GM19455 (cell line): ENCODE measurements at regions not wholly inside any gene's neighbourhood (a gene's known extent, or its start where the extent isn't known, plus 50 kb on each side); places are given as distances from the start of the nearest gene placed in this dataset.
"Not testable (repeated sequence)": the region's sequence is repeated elsewhere in the genome, so short reads cannot be mapped to it uniquely, and the experiment has no call there.

Source experiments
- ATAC-seq: cut with Tn5 transposase; IDR thresholded peaks from one replicate; pipeline ENCODE4 v1.9.1; 2021; ENCODE audit not compliant: unreplicated experiment

GRCh38 chr1:244291236-244292201 lies 160.2 kb downstream of the ADSS2 start:
- ATAC-seq, result no peak

- ATAC-seq, result no peak
Observed at GRCh38 chr1:244294599-244295224, 157.0 kb downstream of the ADSS2 start.

GRCh38 chr1:244296003-244296402 lies 155.7 kb downstream of the ADSS2 start:
- no peak for ATAC-seq

GRCh38 chr1:244296447-244296846 lies 155.3 kb downstream of the ADSS2 start:
- ATAC-seq, result no peak

GRCh38 chr1:244297087-244297486 lies 154.6 kb downstream of the ADSS2 start:
- no peak for ATAC-seq

GRCh38 chr1:244297616-244298015 lies 154.1 kb downstream of the ADSS2 start:
- no peak for ATAC-seq

DNA sequence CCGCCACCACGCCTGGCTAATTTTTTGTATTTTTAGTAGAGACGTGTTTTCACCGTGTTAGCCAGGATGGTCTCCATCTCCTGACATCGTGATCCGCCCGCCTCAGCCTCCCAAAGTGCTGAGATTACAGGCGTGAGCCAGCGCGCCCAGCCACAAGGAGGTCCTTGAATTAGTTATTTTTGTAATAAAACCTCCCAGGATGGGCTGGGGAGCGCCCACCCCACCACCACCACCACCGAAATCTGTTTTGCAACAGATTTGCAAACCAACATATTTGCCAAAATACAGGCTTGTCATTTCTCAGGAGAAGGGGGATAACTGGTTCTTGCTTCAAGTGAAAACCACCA lies 151.7 kb downstream of the ADSS2 start:
- not testable (repeated sequence) for ATAC-seq

DNA sequence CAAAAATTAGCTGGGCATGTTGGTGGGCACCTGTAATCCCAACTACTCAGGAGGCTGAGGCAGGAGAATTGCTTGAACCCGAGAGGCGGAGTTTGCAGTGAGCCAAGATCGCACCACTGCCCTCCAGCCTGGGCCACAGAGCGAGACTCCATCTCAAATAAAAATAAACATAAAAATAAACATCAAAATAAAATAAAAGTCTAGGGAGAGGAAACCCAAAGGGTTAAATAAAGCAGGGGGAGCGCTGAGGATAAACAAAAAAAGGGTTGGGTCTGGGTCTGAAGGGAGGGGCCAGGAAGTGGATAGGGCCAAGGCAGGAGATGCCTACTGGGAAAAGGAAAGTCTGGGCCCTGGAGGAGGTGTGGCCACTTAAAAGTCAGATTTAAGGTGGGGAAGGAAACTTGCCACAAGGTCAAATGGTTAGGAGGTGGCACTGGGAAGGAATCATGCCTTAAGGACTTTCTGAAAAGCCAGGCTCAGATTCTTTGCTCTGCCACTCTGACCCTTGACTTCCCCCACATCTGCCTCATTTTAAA lies 150.0 kb downstream of the ADSS2 start:
- no peak for ATAC-seq

DNA sequence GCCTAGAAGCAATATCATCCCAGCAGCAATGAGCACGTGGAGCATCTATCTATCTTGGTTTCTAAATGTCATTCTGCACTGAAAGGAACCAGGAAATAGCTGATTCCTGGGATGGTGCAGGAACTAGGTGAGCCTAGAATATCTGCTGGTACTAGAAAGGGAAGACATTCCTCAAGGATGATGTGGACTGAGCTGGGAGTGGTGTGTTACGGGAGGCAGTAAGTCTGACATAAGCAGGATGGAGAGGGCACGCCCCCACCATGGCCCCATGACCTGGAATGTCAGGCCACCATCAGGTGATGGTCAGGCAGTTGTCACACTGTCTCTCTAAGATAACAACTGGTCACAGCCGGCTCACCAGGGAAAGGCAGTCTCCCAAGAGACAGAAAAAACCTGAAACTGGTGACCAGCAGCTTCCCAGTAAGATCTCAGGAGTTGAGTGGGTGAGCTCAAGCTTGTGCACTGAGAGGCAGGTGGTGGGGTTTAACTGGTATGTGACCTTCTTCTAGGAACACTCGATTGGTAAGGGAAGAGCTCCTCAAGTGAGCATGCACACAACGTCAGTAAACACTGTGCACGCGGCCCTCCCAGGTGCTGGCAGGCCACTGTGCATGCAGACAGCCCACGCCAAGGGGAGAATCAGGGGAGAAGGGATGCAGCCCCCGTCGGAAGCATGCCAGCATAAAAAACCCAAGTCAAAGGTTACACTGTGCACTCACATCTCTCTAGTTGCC lies 148.7 kb downstream of the ADSS2 start:
- ATAC-seq, result no peak

DNA sequence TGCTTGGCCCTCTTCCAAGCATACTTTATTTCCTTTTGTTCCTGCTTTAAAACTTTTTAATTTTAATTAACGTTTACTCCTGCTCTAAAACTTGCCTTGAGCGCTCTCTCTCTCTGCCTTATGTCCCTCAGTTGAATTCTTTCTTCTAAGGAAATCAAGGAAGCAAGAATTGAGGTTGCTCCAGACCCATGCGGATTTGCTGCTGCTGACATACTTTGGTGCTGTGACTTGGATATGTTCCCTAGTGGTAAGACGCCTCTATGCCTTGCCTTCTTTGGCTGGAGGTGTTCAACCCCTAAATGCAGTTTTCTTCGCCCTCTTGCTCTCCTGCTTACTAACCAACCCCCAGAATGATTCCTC lies 148.1 kb downstream of the ADSS2 start:
- no peak for ATAC-seq

DNA sequence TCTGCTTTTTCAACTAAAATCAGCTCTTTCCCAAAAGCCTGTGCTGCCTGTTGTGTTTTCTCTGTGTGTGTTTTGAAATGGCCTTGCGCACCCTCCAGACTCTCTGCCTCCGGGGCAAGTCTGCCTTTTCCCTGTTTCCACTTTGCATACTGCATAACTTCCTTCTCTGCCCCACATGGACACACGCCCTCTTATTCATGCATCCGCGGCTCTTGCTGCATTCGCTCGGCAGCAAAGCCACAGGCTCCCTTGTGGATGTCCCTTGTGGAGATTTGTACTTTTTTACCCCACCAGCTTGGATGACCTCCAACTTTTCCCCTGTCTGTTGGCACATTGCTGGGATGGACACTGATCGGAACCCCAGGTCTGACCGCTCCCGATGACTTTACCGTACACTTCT lies 147.6 kb downstream of the ADSS2 start:
- no peak for ATAC-seq

- no peak for ATAC-seq
Observed at GRCh38 chr1:244304656-244305055, 147.1 kb downstream of the ADSS2 start.

DNA sequence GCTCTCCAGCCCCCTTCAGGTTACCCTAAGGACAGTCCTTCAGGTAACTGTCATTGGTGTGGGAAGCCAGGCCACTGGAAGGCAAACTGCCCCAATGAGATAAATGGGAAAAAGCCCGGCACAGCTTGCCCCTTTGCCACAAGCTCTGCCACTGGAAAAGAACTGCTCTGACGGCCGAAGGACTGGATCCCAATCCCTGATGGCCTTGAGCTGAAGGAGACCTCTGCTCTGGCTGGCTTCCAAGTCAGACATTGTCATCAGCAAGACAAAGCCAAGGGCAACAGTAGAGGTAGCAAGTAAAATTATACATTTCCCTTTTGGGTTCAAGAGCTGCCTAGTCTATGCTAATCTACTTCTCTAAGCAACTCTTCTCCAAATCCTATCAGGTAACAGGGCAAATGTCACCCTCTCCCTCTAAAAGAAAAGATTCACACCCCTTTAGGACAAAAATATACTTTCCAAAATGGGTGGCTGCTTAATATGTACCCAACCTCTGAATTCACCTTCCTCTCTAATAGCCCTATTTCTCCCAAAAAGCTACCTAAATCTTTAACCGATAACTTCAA lies 145.8 kb downstream of the ADSS2 start:
- ATAC-seq, result no peak

GRCh38 chr1:244306544-244306943 lies 145.2 kb downstream of the ADSS2 start:
- ATAC-seq, result no peak

DNA sequence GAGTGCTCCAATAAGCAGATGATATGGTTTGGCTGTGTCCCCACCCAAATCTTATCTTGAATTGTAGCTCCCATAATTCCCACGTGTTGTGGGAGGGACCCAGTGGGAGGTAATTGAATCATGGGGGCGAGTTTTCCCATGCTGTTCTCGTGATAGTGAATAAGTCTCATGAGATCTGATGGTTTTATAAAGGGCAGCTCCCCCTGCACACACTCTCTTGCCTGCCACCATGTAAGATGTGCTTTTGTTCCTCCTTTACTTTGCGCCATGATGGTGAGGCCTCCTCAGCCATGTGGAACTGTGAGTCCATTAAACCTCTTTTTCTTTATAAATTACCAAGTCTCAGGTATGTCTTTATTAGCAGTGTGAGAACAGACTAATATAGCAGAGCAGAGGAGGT lies 142.5 kb downstream of the ADSS2 start:
- ATAC-seq, result not testable (repeated sequence)

DNA sequence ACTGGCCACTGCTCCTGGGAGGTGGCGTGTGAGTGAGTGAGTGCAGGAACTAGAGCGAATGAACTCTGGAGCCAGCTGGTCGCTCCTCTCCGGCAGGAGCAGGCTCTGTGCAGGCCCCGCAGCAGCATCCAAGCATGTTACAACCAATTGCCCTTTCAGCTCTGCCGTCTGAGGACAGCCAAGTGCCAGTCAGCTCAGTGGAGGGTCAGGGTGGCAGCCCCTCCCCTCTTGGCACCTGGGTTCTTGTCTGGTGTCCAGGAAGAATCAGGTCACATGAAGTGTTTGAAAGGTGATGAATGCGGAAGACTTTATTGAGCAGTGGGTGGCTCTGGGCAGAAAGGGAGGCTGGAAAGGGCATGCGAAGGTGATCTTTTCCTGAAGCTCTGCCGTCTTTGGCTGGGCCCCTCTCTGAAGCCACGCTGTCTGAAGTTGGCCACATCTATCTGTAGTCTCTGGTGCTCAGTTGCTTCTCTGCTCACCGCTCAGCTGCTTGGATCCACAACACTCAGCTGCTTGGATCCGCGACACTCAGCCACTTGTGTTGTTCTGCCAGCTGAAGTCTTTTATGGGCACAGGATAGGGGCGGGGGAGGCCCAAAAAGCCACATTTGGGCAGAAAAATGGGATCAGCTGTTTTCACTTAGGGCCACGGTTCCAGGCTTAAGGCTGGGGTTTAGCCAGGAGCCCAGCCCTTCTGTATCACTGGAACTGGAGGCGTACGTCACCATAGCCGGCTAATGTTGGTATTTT lies 139.8 kb downstream of the ADSS2 start:
- ATAC-seq, result no peak

- ATAC-seq, result no peak
Observed at GRCh38 chr1:244313346-244313745, 138.4 kb downstream of the ADSS2 start.

- ATAC-seq, result no peak
Observed at GRCh38 chr1:244314921-244315559, 136.7 kb downstream of the ADSS2 start.

DNA sequence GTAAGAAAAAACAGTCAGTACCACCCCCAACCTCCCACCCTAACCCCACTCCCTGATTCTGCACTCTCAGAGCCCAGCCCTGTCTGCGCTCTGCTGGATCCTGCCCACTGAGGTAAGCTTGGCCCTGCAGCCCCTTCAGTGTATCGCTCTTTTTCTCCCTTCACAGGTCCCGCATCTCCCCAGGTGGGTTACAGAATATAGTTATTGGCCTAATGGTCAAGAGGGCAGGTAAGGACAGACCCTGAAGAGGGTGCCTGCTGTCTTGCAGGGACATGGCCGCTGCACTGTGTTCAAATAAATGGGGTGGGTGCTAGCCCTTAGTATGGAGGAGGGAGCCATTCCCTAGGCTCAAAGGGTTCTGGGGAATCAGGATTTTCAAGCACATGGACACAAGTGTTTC lies 135.7 kb downstream of the ADSS2 start:
- ATAC-seq, result no peak

DNA sequence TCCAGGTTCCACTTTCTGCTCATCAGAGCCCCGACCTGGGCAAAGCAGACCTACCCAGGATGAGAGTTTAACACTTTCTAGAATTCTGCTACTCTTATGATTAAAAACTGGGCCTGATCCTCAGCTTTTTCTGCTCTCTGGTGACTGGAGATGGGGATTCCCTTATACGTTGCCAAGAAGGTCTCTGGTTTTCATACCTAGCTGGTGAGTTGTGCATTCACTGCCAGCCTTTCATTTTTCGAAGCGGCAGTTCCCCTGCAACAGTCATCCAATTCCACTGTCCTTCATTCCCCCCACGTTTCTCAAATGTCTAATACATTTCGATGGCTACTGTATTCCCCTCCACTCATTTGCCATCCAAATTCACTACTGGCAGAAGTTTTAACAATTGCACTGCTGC lies 135.3 kb downstream of the ADSS2 start:
- ATAC-seq, result no peak
